IMR-90 (cell line): ENCODE measurements at regions not wholly inside any gene's neighbourhood (a gene's known extent, or its start where the extent isn't known, plus 50 kb on each side); places are given as distances from the start of the nearest gene placed in this dataset.

Experiments
- ATAC-seq: fragments of 200-7000 bp; cut with Tn5 transposase; 2 replicates; pipeline ENCODE4 v1.9.1; 2020; ENCODE audit warnings: low read depth, mild to moderate bottlenecking, moderate library complexity
- BruUV-seq: library from RNA; stranded (reverse); fragments of 400-500 nt; replicated peaks from 2 replicates; lab custom pipeline; 2021; lab: Mats Ljungman, UMichigan
- CTCF ChIA-PET: fragments of 300-600 bp; formaldehyde crosslinking; extraction: SDS; loops from one replicate; lab custom pipeline; 2021; ENCODE audit warnings: antibody characterized with exemption; lab: Yijun Ruan, JAX
- POLR2A ChIA-PET: fragments of 300-600 bp; sonication (Branson Sonifier 250); formaldehyde crosslinking; loops from one replicate; lab custom pipeline; 2022; ENCODE audit warnings: antibody characterized with exemption; ENCODE audit not compliant: unreplicated experiment; lab: Charles Lee
- DNase-seq: peaks from one replicate; pipeline ENCODE4 v3.0.0; 2013
- H2AFZ ChIP-seq: replicated peaks from 2 replicates; pipeline ENCODE3; 2013; ENCODE audit warnings: low read length, mild to moderate bottlenecking; ENCODE audit not compliant: poor library complexity
- H2AK5ac ChIP-seq: 2 replicates; pipeline ENCODE4 v1.6.1; 2013; ENCODE audit warnings: low read depth, low read length, inconsistent platforms
- H2AK9ac ChIP-seq: replicated peaks from 2 replicates; pipeline ENCODE3; 2013; ENCODE audit warnings: mild to moderate bottlenecking, low read depth, low read length, moderate library complexity; ENCODE audit not compliant: poor library complexity
- H2BK120ac ChIP-seq: 2 replicates; pipeline ENCODE4 v1.6.1; 2013; ENCODE audit warnings: low read depth, low read length, inconsistent platforms
- H2BK15ac ChIP-seq: 3 replicates; pipeline ENCODE4 v1.6.1; 2013; ENCODE audit warnings: low read depth, low read length, inconsistent platforms
- H2BK20ac ChIP-seq: 2 replicates; pipeline ENCODE4 v1.6.1; 2013; ENCODE audit warnings: low read depth, mild to moderate bottlenecking, inconsistent platforms, low read length, moderate library complexity
- H2BK5ac ChIP-seq: 2 replicates; pipeline ENCODE4 v1.6.1; 2013; ENCODE audit warnings: mild to moderate bottlenecking, low read depth, low read length, inconsistent platforms; ENCODE audit not compliant: poor library complexity, severe bottlenecking
- H3K14ac ChIP-seq: replicated peaks from 2 replicates; pipeline ENCODE4 v1.6.1; 2013; ENCODE audit warnings: low read depth, low read length, inconsistent platforms
- H3K18ac ChIP-seq: 2 replicates; pipeline ENCODE4 v1.6.1; 2013; ENCODE audit warnings: low read depth, low read length, control low read depth
- H3K23ac ChIP-seq: 2 replicates; pipeline ENCODE4 v1.6.1; 2013; ENCODE audit warnings: low read depth, low read length, inconsistent platforms
- H3K27ac ChIP-seq: 2 replicates; pipeline ENCODE4 v1.5.1; 2013; ENCODE audit warnings: mild to moderate bottlenecking, control low read depth, low read length; ENCODE audit not compliant: insufficient read depth
- H3K27me3 ChIP-seq: 2 replicates; pipeline ENCODE4 v1.6.1; 2013; ENCODE audit warnings: low read length; ENCODE audit not compliant: control insufficient read depth, insufficient read depth
- H3K36me3 ChIP-seq: 2 replicates; pipeline ENCODE4 v1.6.1; 2013; ENCODE audit warnings: low read length, mixed read lengths; ENCODE audit not compliant: control insufficient read depth, insufficient read depth
- H3K4ac ChIP-seq: 2 replicates; pipeline ENCODE4 v1.6.1; 2013; ENCODE audit warnings: low read depth, low read length, inconsistent platforms
- H3K4me1 ChIP-seq: 2 replicates; pipeline ENCODE4 v1.6.1; 2013; ENCODE audit warnings: low read length, mixed read lengths; ENCODE audit not compliant: control insufficient read depth, insufficient read depth
- H3K4me2 ChIP-seq: 2 replicates; pipeline ENCODE4 v1.6.1; 2013; ENCODE audit warnings: low read depth, mild to moderate bottlenecking, control low read depth, low read length, moderate library complexity
- H3K4me3 ChIP-seq: 2 replicates; pipeline ENCODE4 v1.5.1; 2013; ENCODE audit warnings: low read depth, mild to moderate bottlenecking, control low read depth, low read length, moderate library complexity; ENCODE audit not compliant: insufficient read depth
- H3K56ac ChIP-seq: 2 replicates; pipeline ENCODE4 v1.6.1; 2013; ENCODE audit warnings: low read length, inconsistent platforms; ENCODE audit not compliant: insufficient read depth; ENCODE audit errors: extremely low read depth
- H3K79me1 ChIP-seq, 2 experiments: 2 replicates each; pipeline ENCODE4 v1.6.1; 2013; ENCODE audit warnings: low read length in 2 of 2, inconsistent platforms in 1 of 2, low read depth in 1 of 2
- H3K9ac ChIP-seq: 2 replicates; pipeline ENCODE4 v1.6.1; 2013; ENCODE audit warnings: low read depth, low read length, control low read depth
- H3K9me1 ChIP-seq: 2 replicates; pipeline ENCODE4 v1.6.1; 2013; ENCODE audit warnings: low read length, inconsistent platforms; ENCODE audit not compliant: insufficient read depth
- H3K9me3 ChIP-seq: 2 replicates; pipeline ENCODE4 v1.6.1; 2013; ENCODE audit warnings: low read length; ENCODE audit not compliant: control insufficient read depth, insufficient read depth
- H4K20me1 ChIP-seq: 2 replicates; pipeline ENCODE4 v1.6.1; 2013; ENCODE audit warnings: low read length, inconsistent platforms; ENCODE audit not compliant: insufficient read depth
- H4K5ac ChIP-seq: 2 replicates; pipeline ENCODE4 v1.6.1; 2013; ENCODE audit warnings: mild to moderate bottlenecking, low read depth, low read length, control low read depth
- H4K8ac ChIP-seq, 2 experiments: 2 replicates each; pipeline ENCODE4 v1.6.1; 2013; ENCODE audit warnings: low read depth in 2 of 2, low read length in 2 of 2, control low read depth in 1 of 2, inconsistent platforms in 1 of 2
- H4K91ac ChIP-seq: 2 replicates; pipeline ENCODE4 v1.6.1; 2013; ENCODE audit warnings: low read depth, low read length, inconsistent platforms; ENCODE audit not compliant: insufficient read depth
- BHLHE40 ChIP-seq: fragments of 150-350 bp; IDR thresholded peaks from 2 replicates; pipeline ENCODE4 v1.6.1; 2016; ENCODE audit warnings: mild to moderate bottlenecking, low read depth, low read length
- CEBPB ChIP-seq: IDR thresholded peaks from 2 replicates; pipeline ENCODE4 v1.6.1; 2012; ENCODE audit warnings: low read depth, low read length, improper control_type of control experiment
- MAFK ChIP-seq: IDR thresholded peaks from 2 replicates; pipeline ENCODE4 v1.6.1; 2012; ENCODE audit warnings: low read depth, low read length, improper control_type of control experiment
- MAZ ChIP-seq: IDR thresholded peaks from 2 replicates; pipeline ENCODE4 v1.6.1; 2012; ENCODE audit warnings: low read depth, mild to moderate bottlenecking, low read length, improper control_type of control experiment, moderate library complexity, borderline replicate concordance
- NFE2L2 ChIP-seq: fragments of 150-350 bp; IDR thresholded peaks from 2 replicates; pipeline ENCODE4 v1.6.1; 2016; ENCODE audit warnings: low read depth, mild to moderate bottlenecking, low read length
- RAD21 ChIP-seq: IDR thresholded peaks from 2 replicates; pipeline ENCODE4 v1.6.1; 2012; ENCODE audit warnings: low read length, improper control_type of control experiment
- RFX5 ChIP-seq: IDR thresholded peaks from 2 replicates; pipeline ENCODE4 v1.8.0; 2012; ENCODE audit warnings: low read depth, mild to moderate bottlenecking, low read length, moderate library complexity
- SMC3 ChIP-seq: fragments of 150-350 bp; IDR thresholded peaks from 2 replicates; pipeline ENCODE4 v1.6.1; 2016; ENCODE audit warnings: low read depth, mild to moderate bottlenecking, antibody characterized with exemption, low read length, moderate library complexity
- WGBS, 2 experiments: methylation state at CpG; one replicate each; pipeline versions ENCODE4 v1.1.5 to v1.1.7; 2013; ENCODE audit warnings: missing lambda C conversion rate in 2 of 2; ENCODE audit not compliant: insufficient read length in 1 of 2; ENCODE audit errors: extremely low coverage in 2 of 2; 5-methylcytosine and 5-hydroxymethylcytosine counted together
- dilution Hi-C: fragments of 300-500 bp; cut with HindIII; formaldehyde crosslinking; loops from one replicate; pipeline ENCODE4 v1.14.3; 2018; ENCODE audit warnings: low sequenced_read_pairs; ENCODE audit not compliant: unreplicated experiment
- in situ Hi-C: fragments of 300-500 bp; cut with MboI; formaldehyde crosslinking; loops from 3 replicates; pipeline ENCODE4 v1.14.3; 2019; ENCODE audit warnings: low sequenced_read_pairs, inconsistent platforms, mixed read lengths
- intact Hi-C: fragments of 100-400 bp; cut with micrococcal nuclease; formaldehyde crosslinking; loops from 2 replicates; pipeline ENCODE4 v1.10.0; 2022

DNA sequence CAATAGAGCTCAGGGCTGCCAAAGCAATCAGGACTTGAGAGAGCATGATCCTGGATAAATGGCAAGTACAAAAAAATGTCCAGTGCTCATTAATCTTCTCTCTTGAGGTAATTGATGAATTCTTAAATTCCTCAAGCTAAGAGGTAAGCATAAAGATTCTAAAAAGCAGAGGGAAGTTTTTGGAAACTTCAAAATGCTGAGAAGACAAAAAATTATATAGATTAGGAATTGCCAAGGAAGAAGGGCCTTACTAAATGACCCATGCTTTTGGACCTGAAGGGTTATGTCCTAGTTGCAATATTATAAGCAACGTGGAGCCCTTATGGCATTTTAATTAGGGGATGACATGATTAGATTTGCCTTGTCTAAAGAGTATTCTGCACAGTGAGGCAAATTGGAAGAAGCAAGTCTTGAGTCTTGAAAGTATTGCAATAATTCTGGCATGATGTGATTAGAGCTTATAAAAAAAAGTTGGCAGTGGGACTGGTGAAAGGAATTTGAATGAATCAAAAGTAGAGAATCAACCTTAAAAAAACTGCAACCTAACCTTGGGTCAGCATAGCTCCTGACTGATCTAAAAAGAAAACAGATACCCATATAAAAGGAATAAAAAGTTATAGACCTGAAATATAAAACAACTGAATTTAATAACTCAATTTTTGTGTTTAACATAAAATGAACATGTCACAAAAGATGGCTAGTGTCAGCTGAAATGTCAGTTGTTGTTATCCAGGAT lies 323.8 kb upstream of the ARRDC3 start:
- Histone ChIP-seq H3K23ac (no peak overlapping the region), H2AK5ac (no peak overlapping the region), H4K5ac (no peak overlapping the region), H3K4me1 (no peaks in the 10 kb centered on the region), H3K18ac (no peak overlapping the region), H2BK15ac (no peak overlapping the region), H2BK20ac (no peak overlapping the region), H2BK5ac (no peak overlapping the region), H3K56ac (no peak overlapping the region), H4K20me1 (no peaks in the 10 kb centered on the region), H3K4ac (no peak overlapping the region), H2BK120ac (no peak overlapping the region), H2AFZ (no peak overlapping the region), H4K91ac (no peak overlapping the region), H4K8ac (no peak overlapping the region), H3K9ac (no peak overlapping the region), H3K9me3 (no peaks in the 10 kb centered on the region), H3K9me1 (no peaks in the 10 kb centered on the region), H3K4me3 (no peak overlapping the region), H3K27ac (no peak overlapping the region), H3K14ac (no peak overlapping the region), H3K79me1 (no peaks in the 10 kb centered on the region), H2AK9ac (no peak overlapping the region), H3K27me3 (no peaks in the 10 kb centered on the region), H3K36me3 (no peaks in the 10 kb centered on the region), H3K4me2 (no peak overlapping the region)
- intact Hi-C loops (no loop called here), in situ Hi-C loops (no loop called here), dilution Hi-C loops (no loop called here)
- ATAC-seq (no peak), DNase-seq (no peak)
- BruUV-seq, result no TSS peak
- CTCF ChIA-PET, result interaction anchor here (0.6 kb wide), 1 partner anchor 17 kb away, joined by 3 read pairs; no protein-coding TSS in a partner anchor
- no CpG with 5 or more reads among the region's 1 CpG for WGBS, 2 experiments
- POLR2A ChIA-PET, result interaction anchor here (0.6 kb wide), 1 partner anchor 13 kb away, joined by 3 read pairs; no protein-coding TSS in a partner anchor
- TF ChIP-seq RAD21 (no peak), SMC3 (no peak), CEBPB (no peak), MAZ (no peak), RFX5 (no peak), NFE2L2 (no peak), BHLHE40 (no peak), MAFK (peak; percentile 69)
